HG02852 (cell line): ENCODE measurements at regions not wholly inside any gene's neighbourhood (a gene's known extent, or its start where the extent isn't known, plus 50 kb on each side); places are given as distances from the start of the nearest gene placed in this dataset.

Source experiments
- ATAC-seq: cut with Tn5 transposase; IDR thresholded peaks from one replicate; pipeline ENCODE4 v1.9.1; 2021; ENCODE audit warnings: mild to moderate bottlenecking, moderate library complexity; ENCODE audit not compliant: unreplicated experiment

DNA sequence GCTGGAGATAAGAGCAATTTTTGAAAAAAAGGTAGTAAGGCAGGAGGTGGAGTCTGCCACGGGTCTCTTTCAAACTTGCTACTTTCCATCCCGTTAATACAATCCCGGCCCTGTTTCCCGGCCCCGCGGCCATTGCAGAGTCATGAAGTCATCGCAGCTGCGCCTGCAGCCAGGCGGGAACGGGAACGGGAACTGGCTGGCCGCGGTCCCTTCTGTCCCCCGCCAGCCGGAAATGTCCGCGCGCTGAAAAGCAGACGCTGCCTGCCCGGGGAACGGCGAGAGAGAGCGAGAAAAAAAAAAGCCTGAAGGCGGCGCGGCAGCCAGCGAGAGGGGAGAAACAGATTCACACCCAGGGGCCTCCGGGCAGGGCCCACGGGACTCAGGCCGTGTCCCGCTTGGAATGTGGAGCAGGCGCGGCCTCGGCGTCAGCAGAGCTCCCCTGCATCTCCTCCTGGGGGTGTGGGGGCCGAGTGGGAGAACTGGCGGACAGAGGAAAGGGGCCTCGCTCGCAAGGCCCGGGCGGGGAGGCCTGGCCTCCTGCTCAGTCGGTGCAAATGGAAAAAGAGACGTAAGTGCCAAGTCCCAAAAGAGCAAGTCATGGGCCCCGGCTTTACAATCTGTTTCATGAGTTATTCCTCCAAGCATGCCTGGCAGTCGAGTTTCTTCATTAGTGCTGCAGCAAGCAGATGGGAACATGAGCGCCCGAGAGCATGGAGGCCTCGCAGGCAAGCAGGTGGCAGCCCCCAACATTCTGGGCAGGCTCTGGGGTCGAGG lies 201.2 kb upstream of the GAS1 start:
- ATAC-seq = no peak

DNA sequence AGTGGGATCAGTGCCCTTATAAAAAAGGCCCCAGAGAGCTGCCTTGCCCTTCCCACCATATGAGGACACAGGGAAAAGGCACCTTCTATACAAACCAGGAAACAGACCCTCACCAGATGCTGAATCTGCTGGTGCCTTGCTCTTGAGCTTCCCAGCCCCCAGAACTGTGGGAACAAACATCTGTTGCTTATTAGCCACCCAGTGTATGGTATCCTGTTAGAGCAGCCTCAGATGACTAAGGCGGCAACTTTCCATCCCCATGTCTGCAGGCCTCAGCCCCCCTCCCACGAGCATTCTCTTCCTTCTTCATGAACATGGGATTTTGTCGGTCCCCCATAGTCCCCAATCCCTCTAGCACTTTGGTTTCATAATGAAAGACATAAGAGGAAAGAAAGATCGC lies 202.5 kb upstream of the GAS1 start:
- no peak for ATAC-seq

DNA sequence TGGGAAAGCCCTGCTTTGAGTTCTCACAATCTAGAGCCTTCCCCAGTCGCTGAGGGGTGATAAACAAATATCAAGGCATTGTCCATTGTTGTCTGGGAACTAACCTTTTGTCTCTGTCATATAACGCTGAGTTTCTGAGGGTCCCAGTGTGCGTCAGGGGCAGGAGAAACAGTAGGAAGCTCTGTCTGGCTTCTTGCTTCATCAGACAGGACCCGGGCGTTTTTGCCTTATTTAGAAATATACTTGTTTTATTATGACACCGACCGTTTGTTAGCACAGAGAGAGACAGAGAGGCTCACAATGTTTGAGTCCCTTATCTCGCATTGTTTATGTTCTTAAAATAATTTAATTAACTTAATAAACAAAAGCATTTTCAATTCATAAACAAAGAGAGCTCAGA lies 204.9 kb upstream of the GAS1 start:
- no peak for ATAC-seq

DNA sequence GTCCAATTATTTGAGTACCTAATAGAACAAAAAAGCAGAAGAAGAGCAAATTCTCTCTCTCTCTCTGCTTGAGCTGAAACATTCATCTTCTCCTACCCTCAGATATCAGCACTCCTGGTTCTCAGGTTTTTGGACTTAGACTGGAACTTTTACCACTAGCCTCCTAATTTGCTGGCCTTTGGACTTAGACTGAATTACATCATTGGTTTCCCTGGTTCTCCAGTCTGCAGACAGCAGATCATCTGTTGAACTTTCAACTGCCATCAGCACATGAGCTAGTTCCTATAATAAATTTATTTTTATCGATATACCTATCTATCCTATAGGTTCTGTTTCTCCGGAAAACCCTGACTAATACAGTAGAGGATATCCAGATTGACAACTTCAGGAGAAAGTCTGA lies 208.9 kb upstream of the GAS1 start:
- no peak for ATAC-seq

DNA sequence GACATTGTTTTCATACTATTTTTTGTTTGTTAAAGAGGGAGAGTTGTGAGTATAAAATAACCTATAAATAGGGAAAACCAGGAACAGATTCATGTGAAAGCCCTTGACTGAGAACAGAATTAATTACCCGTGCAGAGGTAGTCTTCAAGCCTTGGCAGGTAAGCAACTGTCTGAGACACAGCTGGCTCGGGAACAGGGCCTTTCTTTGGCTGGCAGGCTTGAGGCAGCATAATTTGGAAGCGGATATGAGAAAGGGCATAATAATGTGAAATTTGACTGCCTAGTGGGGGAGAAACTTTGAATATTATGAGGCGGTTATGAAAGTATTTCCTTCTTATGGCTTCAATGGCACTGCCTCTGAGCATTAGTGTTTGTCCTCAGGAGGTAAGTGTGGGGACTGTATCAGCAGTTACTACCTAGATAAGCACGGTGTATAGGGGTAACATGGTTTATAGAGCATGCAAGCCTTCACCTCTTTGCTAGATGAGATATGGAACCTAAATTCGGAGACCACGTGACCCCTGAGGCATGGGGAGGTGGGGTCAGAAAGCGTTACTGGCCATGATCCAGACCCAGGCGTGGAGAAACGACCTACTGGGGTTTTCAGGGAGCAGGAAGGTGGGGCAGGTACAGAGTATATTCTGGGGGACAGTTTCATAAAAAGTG lies 210.2 kb upstream of the GAS1 start:
- ATAC-seq = no peak

DNA sequence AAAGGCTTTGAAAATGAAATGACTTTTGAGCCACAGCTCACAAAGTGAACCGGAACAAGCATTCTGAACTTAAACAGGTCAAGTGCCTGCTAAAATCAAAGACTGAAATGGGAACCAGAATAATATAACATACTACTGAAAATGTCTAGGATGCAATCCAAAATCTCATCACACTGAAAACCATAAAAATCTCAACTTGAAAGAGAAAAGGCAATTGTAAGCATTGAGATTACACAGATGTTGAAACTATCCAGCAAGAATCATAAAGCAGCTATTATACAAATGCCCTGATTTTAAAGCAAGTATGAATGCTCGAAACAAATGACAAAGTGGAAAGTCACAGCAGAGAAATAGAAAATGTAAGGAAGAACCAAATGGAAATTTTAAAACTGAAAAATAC lies 211.5 kb upstream of the GAS1 start:
- no peak for ATAC-seq

DNA sequence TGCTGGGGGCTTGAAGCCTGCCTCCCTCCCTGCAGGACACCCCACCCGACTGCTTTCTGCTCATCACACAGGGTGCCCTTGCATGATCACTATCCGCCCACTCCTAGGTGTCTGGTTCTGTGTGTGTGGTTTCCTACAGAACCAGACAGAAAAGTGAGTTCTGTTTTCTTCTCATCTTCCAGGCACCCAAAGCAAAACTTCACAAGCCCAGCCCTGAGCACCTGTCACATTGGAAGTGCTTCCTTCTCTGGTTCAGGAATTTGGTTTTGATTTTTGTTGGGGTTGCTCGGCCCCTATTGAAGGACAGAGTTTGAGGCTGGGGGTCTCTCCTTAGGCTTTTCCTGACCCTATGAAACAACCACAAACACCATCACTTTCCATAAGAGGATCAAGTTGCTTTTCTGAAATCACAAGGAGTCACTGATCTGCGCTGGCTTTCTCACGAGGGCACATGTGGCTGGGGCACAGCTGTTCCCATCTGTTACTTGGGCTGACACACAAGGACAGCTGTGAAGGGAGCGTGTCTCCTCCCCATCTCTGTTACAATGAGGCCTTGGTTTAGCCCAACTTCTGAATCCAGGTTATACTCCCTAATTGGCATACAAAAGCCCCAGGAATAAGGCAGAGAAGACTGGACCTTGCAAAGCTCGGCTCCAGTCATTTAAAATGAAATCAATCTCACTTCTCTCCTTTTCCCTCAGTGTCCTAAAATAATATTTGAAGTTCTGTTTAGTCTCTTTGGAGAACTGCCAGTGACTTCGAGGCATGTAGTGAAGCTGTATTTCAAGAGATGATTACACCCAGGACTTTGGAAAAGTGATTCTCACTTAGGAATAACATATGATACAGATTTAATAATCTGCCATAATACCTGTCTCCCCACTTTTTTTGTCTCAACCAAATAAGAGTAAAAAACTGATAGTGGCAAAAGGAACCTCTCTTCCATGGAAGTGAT lies 213.1 kb upstream of the GAS1 start:
- ATAC-seq = no peak

DNA sequence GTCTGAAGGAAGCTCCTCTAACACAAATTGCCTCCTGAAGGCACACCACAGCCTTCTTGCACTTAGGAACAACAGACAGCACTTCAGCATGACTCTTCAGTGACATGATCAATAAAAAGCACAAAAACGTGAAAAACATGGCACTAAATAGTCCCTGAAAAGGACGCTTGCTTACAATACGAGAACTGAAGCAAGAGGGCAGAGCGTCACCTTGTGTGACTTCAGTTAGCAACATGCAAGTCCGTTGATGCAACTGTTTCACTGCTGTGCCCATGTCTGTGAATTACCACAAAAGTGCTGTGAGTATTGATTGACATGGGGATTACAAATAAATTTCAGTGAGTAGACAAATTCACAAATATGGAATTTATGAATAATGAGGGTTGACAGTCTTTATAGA lies 219.9 kb upstream of the GAS1 start:
- ATAC-seq = no peak

DNA sequence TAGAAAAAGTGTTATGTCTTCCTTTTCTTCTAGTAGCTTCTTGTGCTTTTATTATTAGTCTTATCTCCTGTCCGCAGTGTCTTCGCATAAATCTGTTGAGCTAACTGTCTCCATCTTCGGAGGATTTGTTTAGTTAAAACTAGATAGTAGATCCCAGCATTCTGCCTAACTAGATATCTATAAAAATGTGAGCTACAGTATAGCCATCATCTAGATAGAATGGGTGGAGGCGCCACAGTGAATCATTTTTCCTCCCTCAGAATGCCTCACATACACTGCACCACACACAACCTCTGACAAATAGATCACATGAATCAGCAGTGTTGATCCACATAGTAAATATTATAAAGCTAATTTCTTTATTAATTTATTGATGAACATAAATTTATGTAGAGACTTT lies 220.3 kb upstream of the GAS1 start:
- ATAC-seq = no peak

DNA sequence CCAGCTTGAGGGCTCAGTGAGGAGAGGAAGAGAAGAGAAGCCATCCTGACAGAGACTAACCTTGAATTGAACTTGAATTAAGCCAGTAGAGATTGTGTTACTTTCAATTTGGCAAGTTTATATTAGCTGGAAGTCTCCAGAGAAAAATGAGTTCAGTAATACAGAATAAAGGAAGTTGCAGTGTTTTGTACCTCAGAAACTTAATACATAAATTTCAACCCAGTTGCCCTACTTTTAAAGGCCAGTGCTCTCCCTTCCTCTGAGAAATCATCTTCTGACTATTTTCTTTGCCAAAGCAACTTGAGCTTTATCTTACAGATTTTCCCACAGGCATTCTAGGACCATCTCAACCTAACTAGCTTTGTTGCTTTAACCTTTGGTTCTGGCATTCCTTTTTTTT lies 231.0 kb upstream of the GAS1 start:
- ATAC-seq = no peak

DNA sequence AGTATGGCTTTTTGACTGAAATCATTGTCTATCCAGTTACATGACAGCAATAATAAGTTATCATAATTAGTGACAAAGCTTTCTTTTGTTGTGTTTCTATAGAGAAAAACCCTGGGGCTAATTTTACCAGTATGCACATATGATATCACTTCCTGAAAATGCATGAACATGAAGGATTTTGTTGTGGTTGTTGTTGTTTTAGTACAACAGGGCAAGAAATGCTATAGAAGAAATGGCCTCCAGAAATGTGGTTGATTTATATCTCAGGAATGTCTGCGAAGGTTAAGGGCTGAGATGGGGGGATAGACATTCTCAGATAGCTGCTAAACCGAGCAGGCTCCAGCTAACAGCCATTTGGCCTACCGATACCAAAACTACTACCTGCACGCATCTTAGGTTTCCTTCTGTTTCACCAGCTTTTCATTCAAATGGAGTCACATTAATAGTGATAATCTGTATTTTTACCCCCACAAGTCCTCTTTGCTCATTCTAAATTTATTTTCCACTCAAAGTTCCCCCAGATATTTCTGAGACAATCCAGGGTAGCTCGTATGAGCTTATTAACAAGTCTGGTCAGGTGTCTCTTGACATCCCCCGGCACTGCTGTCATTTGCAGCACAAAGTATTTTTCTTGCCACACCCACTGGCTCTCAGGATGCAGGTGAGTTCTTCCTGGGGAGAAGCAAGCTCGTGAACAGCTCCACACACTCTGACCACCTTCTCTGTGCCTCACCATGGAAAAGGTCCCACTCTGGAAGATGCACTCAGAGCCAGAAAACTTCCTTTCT lies 232.4 kb upstream of the GAS1 start:
- no peak for ATAC-seq

DNA sequence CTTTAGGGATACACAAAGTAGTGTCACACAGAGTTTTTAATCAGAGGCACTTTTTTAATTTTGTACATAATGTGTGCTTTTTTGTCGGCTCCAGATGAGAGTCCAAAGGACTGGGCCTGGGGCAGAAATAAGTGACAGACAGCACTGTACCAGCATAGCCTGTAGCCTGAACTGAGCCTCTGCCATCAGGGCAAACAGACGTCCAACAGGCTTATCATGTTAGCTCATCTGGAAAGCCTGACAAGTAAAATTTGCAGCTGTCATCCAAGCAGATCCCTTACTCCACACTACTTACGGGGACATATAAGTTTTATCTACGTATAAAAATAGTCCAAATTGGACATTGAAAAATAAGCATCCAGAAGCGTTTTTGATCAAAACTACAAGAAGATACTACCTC lies 233.1 kb upstream of the GAS1 start:
- ATAC-seq = no peak

DNA sequence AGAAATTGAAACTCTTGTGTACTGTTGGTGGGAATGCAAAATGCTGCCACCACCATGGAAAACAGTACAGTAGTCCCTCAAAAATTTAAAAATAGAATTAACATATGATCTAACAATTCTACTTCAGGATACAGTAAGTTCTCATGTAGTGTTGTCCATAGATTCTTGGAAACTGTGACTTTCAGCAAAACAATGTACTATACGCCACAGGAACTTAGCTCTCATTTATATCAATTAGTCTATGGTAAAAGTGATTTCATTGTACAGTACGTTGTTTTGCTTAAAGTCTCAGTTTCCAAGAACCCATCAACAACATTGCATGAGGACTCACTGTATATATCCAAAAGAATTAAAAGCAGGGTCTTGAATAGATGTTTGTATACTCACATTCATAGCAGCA lies 233.5 kb upstream of the GAS1 start:
- no peak for ATAC-seq

DNA sequence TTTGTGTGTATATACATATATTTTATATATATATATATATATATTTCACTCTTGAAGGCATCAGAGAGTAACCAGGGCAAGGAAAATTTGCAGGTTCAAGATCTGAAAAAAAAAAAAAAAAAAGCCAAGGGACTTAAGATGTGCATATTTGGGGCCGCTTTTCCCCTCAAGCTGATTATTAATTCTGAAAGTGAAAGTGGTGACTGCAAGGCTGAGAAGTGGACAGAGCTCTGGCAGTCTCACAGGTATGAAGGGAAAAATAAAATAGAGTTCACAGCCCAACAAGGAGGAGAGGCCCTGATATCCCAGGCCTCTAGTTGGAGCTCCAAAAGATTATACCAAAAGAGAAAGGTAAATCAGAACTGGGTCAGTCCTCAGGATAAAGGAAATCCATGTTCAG lies 234.4 kb upstream of the GAS1 start:
- ATAC-seq = no peak

DNA sequence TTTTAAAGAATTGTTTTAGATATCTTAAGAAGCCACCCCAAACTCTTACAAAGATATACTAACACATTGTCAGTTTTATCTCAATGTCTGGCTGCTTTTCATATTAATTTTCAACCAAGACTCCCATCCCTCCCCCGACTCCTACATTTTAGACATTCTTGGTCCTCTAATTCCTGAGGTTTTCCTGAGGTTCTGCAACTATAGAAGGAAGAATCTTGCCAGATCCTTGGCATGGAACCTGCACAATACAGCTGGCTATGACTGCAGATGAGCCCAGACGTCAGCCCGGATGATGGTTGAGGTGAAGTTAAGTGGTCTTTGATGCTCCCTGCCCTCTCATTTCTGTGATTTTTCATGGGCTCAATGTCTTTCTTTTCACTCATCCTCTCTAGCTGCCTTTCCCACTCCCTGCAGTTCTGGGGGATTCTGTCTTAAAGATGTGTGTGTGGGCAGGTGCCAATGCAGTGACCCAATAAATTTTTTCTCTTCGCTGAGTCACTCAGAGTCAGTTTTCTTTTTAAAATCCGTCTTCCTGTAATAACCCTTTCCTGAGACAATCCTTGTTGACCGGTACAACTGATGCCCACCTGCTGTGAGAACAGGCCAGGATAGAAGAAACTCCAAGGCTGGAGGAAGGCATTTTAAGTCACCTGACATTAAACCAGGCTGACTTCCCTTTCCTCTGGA lies 237.8 kb upstream of the GAS1 start:
- ATAC-seq = no peak

DNA sequence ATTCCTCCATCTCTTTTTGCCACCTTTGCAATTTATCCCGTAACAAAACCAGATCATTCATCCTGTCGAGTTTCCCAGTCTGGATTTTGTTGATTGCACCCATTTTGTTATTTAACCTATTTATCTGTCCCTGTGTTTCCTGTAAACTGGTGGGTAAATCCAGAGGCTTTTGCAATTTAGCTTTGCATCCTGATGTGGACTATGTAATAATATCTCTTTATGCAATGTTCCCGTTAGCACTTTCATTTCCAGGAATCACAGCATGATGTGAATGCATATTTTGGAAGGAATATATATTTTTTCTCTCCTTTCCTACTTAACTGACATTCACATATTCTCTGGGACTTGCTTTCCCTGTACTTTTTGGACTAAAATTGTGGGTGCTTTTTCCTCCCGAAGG lies 240.3 kb upstream of the GAS1 start:
- ATAC-seq = no peak

DNA sequence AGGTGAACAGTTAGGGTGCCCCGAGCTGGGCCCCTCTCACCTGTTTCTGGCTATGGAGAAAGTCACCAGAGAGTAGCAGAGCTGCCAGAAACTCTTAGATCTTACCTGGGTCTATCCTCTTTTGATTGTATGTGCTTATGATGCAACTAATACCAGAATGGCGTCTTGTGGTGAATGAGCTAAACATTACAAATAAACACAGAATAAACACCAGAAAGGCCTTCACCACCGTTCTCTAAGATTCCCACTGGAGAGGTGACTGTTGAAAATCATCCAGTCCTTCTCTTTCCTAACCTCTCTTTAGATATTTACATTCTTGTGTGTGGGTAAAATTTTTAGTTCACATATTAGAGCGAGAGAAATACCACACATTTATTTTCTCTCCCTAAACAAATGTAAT lies 241.7 kb upstream of the GAS1 start:
- ATAC-seq = no peak

DNA sequence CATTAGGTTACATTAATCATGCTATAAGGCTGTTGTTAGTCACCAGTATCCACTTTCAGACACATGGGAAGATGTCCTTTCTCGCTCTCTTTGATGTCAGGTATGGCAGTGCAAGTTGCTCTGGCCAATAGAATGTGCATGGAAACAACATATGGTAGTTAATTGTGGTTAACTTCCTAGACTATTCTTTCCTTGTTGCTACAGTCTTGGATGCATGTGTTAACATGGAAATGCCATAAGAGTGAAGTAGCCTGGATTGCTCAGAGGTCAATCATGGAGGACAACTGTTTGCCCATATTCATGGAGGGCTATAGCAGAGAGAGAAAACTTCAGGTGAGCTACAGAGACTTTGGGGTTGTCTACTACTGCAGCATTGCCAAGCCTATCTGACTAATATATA lies 245.8 kb upstream of the GAS1 start:
- no peak for ATAC-seq

DNA sequence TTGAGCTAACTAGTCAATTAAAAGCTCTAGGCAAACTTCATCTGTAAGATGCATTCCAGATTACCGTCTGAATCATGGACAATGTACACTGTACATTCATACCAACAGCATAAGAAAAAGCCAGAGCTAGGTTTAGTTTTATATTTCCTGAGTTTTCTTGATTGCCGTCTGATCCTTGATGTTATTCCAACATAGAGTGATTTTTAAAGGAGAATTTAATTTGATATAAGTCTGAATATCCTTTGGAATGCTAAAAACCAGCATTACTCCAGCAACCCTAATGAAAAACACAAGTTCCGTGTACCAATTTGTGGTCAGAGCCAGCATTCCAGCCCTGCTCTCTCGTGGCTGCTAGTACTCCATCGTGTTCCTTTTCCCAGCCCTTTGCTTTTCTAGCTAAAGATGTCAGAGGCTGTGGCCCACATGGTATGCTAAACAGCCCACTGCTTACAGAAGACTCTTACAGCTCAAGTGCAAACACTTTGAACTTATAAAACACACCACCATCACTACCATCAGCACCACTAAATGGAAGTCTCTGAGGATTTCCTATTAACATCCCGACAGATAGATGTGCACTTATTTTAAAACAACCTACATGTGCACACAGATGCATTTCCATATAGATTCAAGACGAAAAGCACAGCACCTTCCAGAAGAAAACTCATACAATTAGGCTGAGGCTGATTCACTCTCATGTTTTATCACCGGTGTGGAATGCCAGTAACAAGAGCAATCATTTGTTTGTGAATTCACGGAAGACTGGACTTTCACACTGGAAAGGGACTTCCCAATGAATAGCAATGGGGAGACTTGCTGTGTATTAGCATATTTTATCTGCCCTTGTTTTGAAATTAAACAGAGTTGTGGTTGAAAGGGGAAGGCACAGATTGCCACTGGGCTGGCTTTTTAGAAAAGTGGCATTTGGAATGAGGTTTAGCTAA lies 246.9 kb upstream of the GAS1 start:
- ATAC-seq = no peak
